ENCODE measurements at regions not wholly inside any gene's neighbourhood (a gene's known extent, or its start where the extent isn't known, plus 50 kb on each side); places are given as distances from the start of the nearest gene placed in this dataset.

DNA sequence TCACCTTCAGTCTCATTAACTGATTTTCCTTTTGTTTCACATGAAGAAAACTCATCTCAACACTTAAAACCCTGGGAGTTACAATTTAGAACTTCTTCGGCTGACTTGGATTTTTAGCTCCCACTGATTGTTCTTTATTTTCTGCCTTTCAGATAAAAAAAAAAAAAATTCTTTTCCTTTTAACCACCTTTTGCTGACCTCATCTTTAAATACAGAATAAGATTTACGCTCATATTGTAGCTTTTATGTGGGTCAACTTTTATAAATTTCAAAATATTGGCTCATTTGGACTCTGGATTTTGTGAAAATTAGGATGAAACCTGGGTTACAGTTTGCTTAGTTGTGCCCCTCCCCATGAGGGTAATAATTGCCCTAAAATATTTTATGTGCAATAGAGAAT, 659.3 kb downstream of the ZNF674 start:
- Histone ChIP-seq H3K4me3 (no peak overlapping the region), H3K27me3 (no peaks in the 10 kb centered on the region), H3K27ac (no peak overlapping the region), H3K9ac (no peak overlapping the region), H3K9me3 (no peaks in the 10 kb centered on the region), H3K36me3 (no peaks in the 10 kb centered on the region), H3K4me2 (no peak overlapping the region), H3K4me1 (no peaks in the 10 kb centered on the region), H4K20me1 (no peaks in the 10 kb centered on the region)
- TF ChIP-seq Cebpa-rat (IDR thresholded peaks at IDR 0.05), result no peak

DNA sequence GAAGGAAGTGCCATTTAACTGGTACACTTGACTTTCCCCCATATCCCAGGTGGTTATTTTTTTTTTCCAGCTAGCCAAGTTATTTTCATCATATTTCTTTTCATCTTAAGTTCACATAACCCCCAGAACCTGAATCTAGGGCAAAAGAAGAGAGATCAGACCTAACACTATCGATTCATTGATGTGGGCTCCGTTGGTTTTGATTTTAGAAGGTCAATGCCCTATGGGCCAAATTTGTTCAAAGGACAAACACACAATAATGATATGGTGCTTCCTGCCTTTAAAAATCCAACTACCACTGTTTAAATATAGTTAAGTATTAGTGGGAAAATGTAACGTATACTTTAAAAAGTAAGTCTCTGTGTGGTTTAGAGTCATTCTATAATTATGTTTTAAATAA, 665.7 kb downstream of the ZNF674 start:
- Histone ChIP-seq H3K4me1 (no peaks in the 10 kb centered on the region), H3K4me2 (no peak overlapping the region), H3K9ac (no peak overlapping the region), H3K27me3 (no peaks in the 10 kb centered on the region), H3K36me3 (no peaks in the 10 kb centered on the region), H3K27ac (no peak overlapping the region), H4K20me1 (no peaks in the 10 kb centered on the region), H3K9me3 (no peaks in the 10 kb centered on the region), H3K4me3 (no peak overlapping the region)
- no peak for TF ChIP-seq Cebpa-rat (IDR thresholded peaks at IDR 0.05)

DNA sequence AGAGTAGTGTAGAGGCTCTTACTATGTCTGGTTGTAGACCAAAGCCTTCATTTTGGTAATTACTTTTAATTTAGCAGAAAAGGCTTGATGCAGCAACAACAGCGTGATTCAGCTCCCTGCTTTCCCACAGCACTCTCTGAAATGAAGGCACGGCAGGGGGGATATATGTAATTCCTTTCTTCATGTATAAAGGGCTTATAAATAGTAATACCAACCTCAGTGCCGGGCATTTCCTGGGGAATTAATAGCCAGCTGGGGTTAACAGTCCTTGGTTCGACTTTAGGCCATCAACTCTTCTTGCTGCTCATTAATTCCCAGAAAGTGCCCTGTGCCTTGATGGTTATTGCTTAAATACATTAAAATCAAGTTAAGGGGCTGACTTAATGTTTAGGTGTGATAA, 669.0 kb downstream of the ZNF674 start:
- H3K36me3 ChIP-seq, result no peaks in the 10 kb centered on the region
- no peak overlapping the region for H3K4me3 ChIP-seq
- H3K27ac ChIP-seq, result no peak overlapping the region
- H3K27me3 ChIP-seq, result no peaks in the 10 kb centered on the region
- H3K9me3 ChIP-seq, result no peaks in the 10 kb centered on the region
- H3K9ac ChIP-seq, result no peak overlapping the region
- H4K20me1 ChIP-seq, result no peaks in the 10 kb centered on the region
- no peak for TF ChIP-seq Cebpa-rat (IDR thresholded peaks at IDR 0.05)
- no peak overlapping the region for H3K4me2 ChIP-seq
- H3K4me1 ChIP-seq, result no peaks in the 10 kb centered on the region

DNA sequence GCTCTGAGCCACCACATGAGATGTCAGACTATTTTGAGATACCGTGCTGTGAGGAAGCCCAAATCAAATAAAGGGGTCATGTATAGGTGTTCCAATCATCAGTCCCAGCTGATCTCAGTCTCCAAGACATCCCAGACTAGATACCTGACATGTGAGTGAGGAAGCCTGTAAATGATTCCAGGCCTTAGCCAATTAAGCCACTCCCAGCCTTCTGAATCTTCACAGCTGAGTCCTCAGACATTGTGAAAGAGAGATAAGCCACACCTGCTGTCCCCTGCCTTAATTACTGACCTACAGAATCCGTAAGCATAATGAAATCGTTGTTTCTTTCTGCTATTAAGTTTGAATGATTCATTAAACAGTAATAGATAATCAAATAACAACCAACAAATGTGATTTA, 671.4 kb downstream of the ZNF674 start:
- no peak overlapping the region for H3K27ac ChIP-seq
- no peaks in the 10 kb centered on the region for H3K36me3 ChIP-seq
- no peak overlapping the region for H3K4me2 ChIP-seq
- H3K9ac ChIP-seq, result no peak overlapping the region
- no peaks in the 10 kb centered on the region for H3K9me3 ChIP-seq
- no peaks in the 10 kb centered on the region for H3K27me3 ChIP-seq
- H3K4me3 ChIP-seq, result no peak overlapping the region
- no peak for TF ChIP-seq Cebpa-rat (IDR thresholded peaks at IDR 0.05)
- H4K20me1 ChIP-seq, result no peaks in the 10 kb centered on the region
- H3K4me1 ChIP-seq, result no peaks in the 10 kb centered on the region

DNA sequence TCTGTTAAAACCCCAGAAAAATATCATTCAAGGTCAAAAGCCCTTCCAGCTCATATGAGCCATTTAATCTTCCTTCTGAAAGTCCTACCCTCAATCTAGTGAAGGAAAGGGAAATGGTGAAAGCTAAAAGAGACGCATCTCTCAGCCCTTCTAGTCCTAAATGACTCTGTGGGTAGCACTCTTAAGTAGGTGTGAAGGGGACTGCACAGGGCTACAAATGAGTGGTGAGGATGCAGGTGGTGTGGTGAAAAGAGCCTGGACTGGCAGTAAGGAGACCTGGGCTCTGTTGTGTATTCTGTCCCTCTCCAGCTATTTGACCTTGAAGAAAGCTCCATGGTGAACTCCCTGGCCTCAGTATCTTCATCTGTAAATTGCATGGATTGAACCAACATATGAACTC, 671.8 kb upstream of the DIPK2B start:
- Histone ChIP-seq H3K9me3 (no peaks in the 10 kb centered on the region), H3K4me2 (no peak overlapping the region), H4K20me1 (no peaks in the 10 kb centered on the region), H3K9ac (no peak overlapping the region), H3K36me3 (no peaks in the 10 kb centered on the region), H3K27ac (no peak overlapping the region), H3K27me3 (no peaks in the 10 kb centered on the region), H3K4me3 (no peak overlapping the region), H3K4me1 (no peaks in the 10 kb centered on the region)
- TF ChIP-seq Cebpa-rat (IDR thresholded peaks at IDR 0.05), result no peak

DNA sequence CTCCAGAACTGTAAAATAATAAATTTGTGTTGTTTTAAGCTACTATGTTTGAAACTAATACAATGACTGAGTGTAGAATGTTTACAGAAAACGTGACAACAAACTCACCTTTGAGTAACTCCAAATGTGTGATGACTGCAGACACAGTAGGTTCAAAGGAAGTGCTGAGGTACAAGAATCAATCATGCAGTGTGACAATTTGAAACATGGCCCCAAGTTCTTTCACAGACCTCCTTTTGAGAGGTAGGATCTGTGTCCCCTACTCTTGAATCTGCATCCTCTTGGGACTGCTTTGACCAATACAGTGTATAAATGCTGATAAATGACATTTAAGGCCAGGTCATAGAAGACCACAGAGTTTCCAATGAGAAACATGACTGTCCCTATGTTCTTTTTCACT, 667.7 kb upstream of the DIPK2B start:
- TF ChIP-seq Cebpa-rat (IDR thresholded peaks at IDR 0.05), result no peak
- no peaks in the 10 kb centered on the region for H4K20me1 ChIP-seq
- H3K27me3 ChIP-seq, result no peaks in the 10 kb centered on the region
- H3K9me3 ChIP-seq, result no peaks in the 10 kb centered on the region
- no peak overlapping the region for H3K27ac ChIP-seq
- no peaks in the 10 kb centered on the region for H3K36me3 ChIP-seq
- no peak overlapping the region for H3K9ac ChIP-seq
- no peaks in the 10 kb centered on the region for H3K4me1 ChIP-seq
- H3K4me3 ChIP-seq, result no peak overlapping the region
- no peak overlapping the region for H3K4me2 ChIP-seq

DNA sequence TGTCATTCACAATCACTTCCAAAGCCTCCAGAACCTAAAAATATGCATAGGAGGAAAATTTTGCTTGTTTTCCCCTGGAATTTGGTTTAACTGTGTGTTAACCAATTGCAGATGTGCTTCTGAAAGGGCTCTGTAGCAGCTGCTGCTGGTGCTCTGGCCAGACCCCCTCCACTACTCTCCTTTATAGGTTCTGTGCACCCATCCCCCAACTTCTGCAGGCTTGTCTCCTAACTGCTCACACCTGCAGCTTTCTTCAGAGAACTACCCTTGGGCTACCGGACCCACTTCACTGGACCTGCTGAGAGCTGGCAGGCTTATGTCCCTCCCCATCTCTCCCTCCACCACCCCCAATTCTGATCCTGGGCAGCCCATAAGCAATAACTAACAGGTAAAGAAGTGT, 662.1 kb upstream of the DIPK2B start:
- Histone ChIP-seq H3K9ac (no peak overlapping the region), H4K20me1 (no peaks in the 10 kb centered on the region), H3K4me3 (no peak overlapping the region), H3K27ac (no peak overlapping the region), H3K9me3 (no peaks in the 10 kb centered on the region), H3K36me3 (no peaks in the 10 kb centered on the region), H3K4me2 (no peak overlapping the region), H3K27me3 (no peaks in the 10 kb centered on the region), H3K4me1 (no peaks in the 10 kb centered on the region)
- no peak for TF ChIP-seq Cebpa-rat (IDR thresholded peaks at IDR 0.05)

DNA sequence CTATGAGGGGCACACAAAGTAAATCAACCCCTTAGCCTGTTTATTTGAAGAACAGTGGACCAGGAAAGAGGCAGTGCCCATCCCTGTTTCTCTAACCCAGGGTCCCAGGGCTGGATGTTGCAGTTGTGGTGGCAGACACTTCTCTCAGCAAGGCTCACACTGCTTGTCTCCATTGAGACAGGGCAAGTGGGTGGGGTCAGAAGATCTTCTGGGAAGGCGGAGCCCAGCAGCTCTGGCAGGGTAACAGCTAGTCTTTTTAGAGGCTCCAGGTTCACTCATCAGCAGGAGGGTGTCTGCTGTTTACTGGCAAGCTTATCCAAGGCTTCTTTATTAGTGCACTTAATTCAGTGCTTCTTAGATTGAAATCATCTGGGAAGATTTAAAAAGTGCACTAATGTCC, 659.8 kb upstream of the DIPK2B start:
- no peaks in the 10 kb centered on the region for H4K20me1 ChIP-seq
- H3K27me3 ChIP-seq, result no peaks in the 10 kb centered on the region
- H3K4me1 ChIP-seq, result no peaks in the 10 kb centered on the region
- H3K4me3 ChIP-seq, result no peak overlapping the region
- no peak for TF ChIP-seq Cebpa-rat (IDR thresholded peaks at IDR 0.05)
- no peaks in the 10 kb centered on the region for H3K36me3 ChIP-seq
- H3K9ac ChIP-seq, result no peak overlapping the region
- no peaks in the 10 kb centered on the region for H3K9me3 ChIP-seq
- H3K27ac ChIP-seq, result no peak overlapping the region
- no peak overlapping the region for H3K4me2 ChIP-seq

DNA sequence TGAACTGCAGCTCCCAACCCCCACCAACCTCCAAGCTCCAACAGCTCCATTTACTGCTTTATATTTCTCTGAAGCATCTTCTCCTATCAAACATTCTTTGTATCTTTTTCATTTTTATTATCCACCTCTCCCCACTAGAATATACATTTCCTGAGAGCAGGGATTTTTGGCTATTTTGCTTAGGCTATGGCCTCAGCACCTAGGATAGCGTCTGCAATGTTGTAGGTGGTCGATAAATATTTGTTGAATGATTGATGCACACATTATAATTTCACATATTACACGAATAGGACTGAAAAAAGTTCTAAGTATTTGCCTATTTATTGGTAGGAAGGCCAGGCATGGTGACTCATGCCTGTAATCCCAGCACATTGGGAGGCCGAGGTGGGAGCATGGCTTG, 658.7 kb upstream of the DIPK2B start:
- Histone ChIP-seq H3K9me3 (no peaks in the 10 kb centered on the region), H3K4me3 (no peak overlapping the region), H3K27ac (no peak overlapping the region), H3K4me2 (no peak overlapping the region), H3K4me1 (no peaks in the 10 kb centered on the region), H4K20me1 (no peaks in the 10 kb centered on the region), H3K27me3 (no peaks in the 10 kb centered on the region), H3K36me3 (no peaks in the 10 kb centered on the region), H3K9ac (no peak overlapping the region)
- TF ChIP-seq Cebpa-rat (IDR thresholded peaks at IDR 0.05), result no peak

DNA sequence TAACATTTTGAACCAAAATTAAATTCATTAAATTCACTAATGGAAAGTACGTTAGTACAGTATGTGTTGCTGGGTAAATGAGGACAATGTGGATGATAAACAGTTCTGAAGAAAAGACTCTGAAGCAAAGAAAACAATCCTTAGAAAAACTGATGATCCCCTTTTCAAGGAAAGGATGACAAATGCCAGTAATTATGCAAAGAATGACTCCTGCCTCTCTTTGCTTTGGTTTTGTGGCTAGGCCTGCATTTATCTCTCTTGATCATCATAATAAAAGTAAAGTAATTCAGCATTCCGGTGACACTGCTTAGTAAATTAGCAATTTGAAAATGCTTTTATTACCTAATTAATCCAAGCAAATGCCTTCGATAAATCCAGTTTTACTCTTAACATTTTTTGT, 652.2 kb upstream of the DIPK2B start:
- Histone ChIP-seq H3K27ac (no peak overlapping the region), H3K9ac (no peak overlapping the region), H3K4me1 (no peaks in the 10 kb centered on the region), H3K9me3 (peaks cover 16% of the 10 kb centered on the region), H3K27me3 (peaks cover 12% of the 10 kb centered on the region), H3K4me3 (no peak overlapping the region), H4K20me1 (no peaks in the 10 kb centered on the region), H3K36me3 (no peaks in the 10 kb centered on the region), H3K4me2 (no peak overlapping the region)
- no peak for TF ChIP-seq Cebpa-rat (IDR thresholded peaks at IDR 0.05)

DNA sequence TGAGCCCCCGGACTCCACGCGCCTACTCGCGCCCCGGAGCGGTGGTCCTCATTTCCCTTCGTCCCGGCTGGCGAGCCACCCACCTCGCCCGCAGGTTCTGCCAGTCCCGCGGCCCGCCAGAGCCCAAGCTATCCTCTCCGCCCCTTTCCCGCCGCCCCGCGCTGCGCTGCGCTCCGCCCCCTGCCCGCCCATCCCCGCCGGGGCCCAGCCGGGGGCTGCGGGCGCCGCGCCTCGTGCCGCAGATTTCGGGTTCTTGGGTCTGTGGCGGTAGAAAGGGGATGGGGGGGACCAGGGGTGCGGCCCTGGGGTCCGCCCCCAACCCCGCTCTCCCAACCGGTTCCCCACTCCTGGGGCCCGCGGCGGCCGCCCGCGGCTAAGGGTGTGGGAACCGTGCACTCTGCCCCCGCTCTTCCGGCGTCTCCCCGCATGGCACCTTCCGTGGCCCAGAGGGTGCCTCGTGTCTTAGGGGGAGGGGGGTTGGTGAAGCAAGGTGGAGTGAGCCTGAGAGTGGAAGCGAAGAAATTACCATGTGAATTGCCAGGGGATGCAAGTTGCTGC, 650.8 kb upstream of the DIPK2B start:
- H3K4me3 ChIP-seq, result peak overlapping the region; percentile 73
- peaks cover 12% of the 10 kb centered on the region for H3K27me3 ChIP-seq

More for the DNA sequence above, 650.8 kb upstream of the DIPK2B start:
- Histone ChIP-seq H3K9ac (peak overlapping the region; percentile 53; the same call in 1 of the 2 replicates), H3K9me3 (peaks cover 16% of the 10 kb centered on the region), H3K27ac (no peak overlapping the region), H3K36me3 (peaks cover 4% of the 10 kb centered on the region; the same call in 1 of the 2 replicates), H3K4me1 (no peaks in the 10 kb centered on the region), H3K4me2 (peak overlapping the region; percentile 79), H4K20me1 (no peaks in the 10 kb centered on the region)
- TF ChIP-seq Cebpa-rat (IDR thresholded peaks at IDR 0.05), result no peak
